HUDEP-2 (cell line): ENCODE measurements at regions not wholly inside any gene's neighbourhood (a gene's known extent, or its start where the extent isn't known, plus 50 kb on each side); places are given as distances from the start of the nearest gene placed in this dataset.

Source experiments
- DNase-seq, 76 experiments: peaks; one replicate each; lab custom pipeline; 2025; ENCODE audit not compliant: unreplicated experiment in 76 of 76; lab: John Stamatoyannopoulos, UW

DNA sequence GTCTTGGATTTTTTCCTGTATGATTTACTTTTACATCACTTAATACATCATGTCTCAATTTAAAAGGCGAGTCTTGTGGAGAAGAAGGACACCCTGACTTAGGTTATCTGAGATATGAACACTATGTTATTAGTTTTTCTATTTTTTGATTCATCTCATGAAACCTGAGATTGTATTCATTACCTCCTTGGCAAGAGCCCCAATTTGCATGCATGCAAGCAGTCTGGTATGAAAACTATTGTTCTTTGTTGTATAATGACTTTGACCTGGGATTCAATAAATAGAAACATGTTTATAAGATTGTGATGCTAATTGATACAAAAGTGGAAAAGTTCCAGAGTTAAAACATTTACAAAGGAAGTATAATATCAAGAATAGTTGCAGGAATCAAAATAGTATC is 576.1 kb downstream of the NOVA1 start:
- no peak for DNase-seq

DNA sequence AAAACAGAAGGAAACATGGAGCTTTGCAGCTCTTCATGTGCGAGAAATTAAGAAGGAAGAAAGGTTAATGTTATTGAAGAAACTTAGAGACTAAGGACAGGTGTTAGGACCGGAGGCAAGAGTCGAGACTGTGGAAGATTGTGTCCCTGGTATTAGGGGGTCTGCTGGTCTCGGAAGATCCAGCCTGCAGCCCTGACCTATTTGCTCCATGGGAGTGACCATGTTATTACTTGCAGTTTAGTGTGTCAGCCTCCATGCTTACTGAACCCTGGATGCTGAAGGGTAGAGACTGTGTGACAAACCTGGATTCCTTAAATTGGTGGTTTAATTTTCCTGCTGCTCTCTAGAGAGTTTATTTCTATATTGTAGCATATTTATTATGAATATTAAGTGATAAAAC is 580.6 kb downstream of the NOVA1 start:
- DNase-seq, result no peak

DNA sequence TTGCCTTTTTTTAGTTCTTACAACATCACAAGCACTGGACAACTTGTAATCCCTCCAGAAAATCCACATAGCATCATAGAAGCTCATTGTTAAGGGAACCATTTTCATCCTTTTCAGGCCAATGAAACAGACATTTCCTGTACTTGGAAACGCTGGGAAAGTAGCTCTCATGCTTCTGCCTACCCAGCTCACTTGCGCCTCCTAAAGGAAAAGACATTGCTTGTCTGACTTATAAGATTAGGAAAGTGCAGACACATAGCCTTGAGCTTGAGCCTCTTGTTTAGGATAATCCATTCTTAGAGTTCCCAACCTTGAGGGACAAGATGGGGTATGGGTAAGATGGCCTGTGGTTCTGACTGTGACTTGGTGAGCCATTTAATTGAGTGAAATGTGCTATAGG is 589.5 kb downstream of the NOVA1 start:
- no peak for DNase-seq

DNA sequence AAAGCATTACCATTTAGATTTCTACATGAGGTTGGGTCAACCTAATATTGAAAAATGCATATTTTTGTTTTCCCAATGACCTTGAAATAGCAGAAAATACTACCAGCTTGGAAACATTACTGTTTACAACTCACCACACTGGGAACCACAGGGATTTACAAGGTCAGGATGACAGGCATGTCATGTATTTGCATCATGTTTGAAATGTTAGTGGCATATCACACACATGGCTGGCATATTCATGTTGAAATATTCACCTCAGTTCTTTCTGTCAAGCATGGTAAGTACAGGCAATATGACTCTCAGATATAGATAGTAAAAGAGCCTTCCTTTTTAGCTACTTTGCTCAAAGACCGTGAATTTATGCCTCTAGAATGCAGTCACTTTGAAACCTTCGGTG is 593.5 kb downstream of the NOVA1 start:
- no peak for DNase-seq

DNA sequence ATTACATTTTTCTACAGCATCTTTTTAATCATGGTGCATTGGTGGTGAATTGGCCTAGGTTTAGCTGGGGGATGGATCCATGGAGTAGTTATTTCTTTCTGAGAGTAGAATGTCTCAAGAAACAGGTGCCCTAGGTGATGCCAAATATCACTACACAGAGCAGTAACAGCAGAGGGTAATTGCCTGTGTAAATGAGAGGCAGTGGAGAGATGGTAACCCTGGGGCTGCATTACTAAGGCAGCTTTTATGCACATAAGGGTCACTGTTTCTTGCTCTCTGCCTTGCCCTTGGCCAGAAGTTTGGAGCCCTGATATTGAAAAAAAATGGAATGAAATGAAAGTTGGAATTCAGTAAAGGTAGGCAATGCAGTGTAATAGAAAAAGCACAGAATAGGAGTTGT is 604.0 kb downstream of the NOVA1 start:
- DNase-seq, result no peak

DNA sequence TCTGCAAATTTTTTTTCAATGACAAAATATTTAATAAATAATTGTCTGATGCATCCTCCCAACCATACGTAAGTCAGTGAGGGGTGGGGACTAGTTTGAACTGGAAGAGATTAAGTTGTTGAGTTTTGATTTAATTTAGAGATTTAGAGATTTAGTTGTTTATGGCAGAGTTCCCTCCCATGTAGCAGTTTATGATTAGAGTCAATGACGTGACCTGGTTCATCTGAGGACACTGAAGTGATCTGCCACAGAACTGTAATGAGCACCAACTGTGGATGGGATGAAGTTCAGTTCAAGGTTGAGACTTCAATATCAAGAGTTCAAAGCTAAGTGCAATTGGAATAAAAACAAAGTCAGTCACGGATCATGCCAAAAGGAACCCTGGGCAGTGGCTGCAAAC is 609.3 kb downstream of the NOVA1 start:
- DNase-seq, result no peak

DNA sequence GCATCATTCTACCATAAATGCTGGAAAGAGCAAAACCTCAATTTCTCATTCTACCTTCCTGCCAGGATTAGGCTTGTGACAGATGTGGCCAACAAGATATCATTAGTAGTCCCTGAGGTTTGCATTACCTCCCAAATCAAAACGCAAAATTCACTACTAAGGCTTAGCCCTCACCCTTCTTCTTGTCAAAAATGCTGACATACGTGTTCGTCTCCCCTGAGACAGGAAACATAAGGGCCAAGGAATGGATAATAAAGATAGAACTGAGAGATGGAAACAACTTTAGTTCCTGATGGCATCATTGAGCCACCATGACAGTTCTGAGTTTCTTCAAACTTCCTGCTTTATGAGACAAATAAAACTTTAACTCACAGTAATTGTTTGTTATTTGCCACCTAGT is 642.1 kb downstream of the NOVA1 start:
- DNase-seq, result no peak

DNA sequence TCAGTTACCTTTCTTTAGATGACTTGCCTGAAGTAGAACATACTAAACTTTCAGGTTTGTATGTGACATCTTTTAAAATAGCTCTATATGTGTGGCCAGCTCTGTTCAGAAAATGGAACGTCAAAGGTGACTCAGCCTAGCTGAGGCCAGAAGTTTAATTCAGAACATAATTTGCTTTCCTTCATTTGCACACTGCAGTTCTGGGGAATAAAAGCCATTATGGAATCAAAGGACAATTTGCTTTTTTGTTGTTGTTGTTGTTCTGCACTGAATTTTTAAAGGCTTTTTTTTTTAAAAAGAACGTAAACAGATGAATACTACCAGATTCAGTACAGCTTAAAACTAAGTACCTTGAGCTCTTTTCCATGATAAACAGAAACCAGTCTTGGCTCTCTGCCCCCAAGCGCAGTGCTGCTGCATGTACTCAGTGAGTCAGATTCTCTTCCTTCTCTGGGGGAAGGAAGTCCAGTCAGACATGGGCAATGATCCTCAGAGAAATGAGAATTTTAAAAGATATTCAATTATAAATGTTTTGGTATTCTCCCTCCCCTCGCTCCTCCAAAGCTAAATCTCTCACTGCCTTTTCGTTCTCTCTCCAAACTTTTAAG is 644.2 kb downstream of the NOVA1 start:
- DNase-seq, result no peak

DNA sequence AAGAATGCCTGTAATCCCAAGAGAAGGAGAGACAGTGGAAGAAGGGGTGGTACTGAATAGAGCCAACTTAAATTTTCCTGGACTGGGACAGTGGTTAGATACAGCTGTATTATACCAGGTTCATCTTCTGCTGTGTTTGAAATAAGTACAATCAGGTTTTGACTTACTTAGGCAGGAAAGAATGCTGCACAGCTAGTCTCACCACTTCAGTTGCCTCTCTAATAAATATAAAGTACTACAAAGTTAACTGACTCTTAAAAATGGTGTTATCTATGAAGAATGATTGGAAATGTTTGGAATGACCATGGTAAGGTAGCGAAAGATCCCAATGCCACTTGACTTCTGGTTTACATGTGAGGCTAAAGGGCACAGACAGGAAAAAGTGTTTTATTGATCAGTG is 652.1 kb downstream of the NOVA1 start:
- DNase-seq, result no peak

DNA sequence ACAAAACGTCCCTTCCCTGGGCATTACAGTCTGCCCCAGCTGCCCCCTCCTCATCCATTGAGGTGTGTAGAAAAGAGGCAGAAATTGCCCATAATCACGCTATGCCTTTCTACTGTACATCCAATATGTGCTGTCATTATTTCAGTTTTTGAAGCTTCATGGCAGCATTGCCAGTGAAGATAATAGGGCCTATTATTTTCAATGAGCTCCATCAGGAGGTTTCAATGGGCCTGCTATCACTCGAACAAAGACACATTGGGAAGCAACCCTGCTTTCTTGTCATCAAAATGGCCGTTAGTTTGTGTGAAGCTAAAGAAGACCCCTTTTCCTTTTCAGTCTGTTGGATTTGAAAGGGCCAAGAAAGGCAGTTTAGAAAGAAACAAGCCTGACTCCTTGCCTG is 653.8 kb downstream of the NOVA1 start:
- no peak for DNase-seq

DNA sequence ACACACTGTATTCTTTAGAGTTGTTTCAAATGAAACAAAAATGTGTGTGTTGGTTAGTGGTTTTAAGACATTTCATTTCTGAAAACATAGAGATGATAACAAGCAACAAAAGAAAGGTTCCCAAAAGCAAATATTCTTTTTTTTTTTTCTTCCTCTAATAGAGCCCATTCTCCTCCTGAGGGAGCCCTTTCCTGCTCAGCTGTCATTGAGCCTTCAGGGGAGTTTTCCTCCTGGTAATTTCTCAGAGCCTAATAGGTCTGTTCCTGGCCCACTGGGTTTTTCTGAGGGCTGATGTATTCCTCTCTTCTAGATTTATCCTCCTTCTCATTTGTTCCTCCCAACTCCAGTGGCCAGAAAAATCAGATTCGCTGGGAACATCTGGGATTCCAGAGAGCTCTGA is 654.5 kb downstream of the NOVA1 start:
- no peak for DNase-seq

DNA sequence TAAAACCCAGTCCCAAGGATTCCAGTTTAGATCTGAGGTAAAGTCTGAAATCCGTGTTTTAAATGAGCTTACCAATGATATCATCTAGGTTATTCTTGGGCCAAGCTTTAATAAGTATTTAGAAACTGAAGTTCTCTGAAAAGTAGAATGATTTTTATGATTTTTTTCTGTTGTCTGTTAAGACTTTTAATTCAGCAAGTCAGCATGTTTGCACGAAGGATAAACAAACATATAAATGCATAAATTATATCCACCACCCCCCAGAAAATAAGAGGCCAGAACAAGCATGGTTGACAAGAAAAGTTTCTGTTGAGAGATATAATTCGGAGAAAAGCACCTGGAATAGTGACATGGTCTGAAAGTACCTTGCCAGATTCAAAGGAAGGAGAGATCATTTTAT is 655.7 kb downstream of the NOVA1 start:
- DNase-seq, result no peak

DNA sequence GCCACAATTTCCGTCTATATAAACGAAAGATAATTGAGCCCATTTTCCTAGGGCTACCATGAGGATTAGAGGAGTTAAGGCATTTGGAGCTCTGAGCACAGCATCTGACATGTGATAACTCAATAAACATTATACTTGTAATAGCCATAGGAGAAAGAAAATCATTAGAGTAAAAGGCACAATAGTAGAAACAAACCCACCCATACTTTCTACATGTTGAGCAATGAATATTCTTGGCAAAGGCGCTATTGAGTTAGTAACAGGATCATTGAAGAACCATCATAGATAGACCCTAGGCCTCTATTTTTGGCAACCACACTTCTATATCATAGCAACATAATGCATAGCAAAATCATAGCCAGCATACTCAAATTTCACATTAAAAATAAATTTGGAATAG is 664.1 kb downstream of the NOVA1 start:
- DNase-seq, result no peak

DNA sequence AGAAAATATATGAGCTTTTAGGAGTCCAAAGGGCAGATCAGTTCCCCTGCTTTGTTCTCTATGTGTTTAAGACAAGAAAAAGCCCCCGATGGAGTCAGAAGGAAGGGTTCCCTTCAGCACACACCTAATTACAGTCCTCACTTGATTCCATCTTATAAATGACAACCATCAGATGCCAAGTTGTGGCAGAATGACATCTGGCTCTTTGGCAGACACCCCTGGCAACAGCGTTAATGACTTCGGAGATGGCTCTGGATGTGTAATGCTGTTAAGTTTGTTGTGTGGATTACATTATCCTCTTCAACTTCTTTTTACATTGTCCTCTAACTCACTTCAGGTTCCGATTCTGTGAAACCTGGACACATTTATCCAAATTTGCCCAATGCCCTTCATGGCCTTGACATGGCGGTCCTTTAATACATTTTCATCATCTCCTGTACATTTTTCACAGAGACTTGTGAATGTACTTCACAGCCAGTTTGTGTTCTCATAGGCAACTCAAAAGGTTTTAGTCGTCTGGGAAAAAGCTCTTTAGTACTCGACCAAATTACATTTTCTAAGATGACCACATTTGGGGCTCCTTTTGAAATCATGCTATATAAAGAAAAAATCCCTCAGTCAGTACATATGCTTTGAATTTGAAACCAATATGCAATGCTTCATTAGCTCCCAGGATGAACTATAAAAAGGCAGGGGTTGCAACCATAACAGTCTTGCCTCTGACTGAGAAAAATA is 667.8 kb downstream of the NOVA1 start:
- DNase-seq, result no peak

DNA sequence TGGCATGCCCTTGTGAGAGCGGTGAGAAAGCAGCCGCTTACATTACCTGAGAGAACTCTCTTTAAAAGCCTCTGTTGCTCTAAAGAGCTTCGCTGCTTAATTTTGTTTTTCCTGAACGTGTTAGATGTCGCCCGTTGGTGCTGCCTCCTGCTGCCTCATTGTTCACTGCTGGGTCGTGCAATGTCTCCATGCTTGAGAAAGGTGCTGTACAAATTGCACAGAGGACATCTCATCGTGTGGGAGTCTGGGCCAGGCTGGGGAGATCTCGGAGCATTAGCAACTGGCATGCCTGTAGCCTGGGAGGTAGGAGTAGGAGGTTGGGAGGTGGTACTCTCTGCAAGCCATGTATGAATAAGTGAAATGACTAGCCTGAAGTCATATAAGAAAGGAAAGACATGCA is 686.0 kb downstream of the NOVA1 start:
- no peak for DNase-seq

DNA sequence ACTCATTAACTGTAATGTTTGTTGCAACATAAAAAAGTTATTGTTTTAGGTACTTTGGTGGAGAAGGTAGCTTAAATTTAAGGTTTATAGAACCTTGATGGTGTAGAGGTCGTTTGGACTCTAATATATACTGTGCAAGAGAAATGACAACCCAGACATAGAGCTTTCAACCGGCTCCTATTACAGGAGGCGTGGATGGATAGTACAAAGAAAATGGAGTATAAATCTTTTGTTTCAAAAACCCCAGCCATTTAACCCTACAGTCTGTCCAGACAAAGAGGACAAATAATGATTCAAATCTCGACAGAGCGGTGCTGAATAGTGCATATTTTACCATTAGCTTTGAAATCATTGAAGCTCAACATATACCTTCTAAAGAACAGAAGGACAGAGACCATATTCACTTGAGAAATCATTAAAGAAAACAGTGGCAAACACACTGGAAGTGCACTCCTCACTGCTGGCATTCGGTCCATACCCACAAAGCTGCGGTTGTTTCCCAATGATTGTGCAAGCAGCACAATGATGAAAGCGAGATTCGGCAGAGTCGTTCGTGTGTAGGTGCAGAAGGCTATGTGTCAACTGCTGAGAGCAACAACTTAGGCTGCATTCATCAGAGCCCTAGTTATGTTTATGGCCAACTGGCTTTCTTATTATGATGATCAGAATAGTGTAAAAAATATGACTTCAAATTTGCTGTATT is 688.6 kb downstream of the NOVA1 start:
- no peak for DNase-seq

DNA sequence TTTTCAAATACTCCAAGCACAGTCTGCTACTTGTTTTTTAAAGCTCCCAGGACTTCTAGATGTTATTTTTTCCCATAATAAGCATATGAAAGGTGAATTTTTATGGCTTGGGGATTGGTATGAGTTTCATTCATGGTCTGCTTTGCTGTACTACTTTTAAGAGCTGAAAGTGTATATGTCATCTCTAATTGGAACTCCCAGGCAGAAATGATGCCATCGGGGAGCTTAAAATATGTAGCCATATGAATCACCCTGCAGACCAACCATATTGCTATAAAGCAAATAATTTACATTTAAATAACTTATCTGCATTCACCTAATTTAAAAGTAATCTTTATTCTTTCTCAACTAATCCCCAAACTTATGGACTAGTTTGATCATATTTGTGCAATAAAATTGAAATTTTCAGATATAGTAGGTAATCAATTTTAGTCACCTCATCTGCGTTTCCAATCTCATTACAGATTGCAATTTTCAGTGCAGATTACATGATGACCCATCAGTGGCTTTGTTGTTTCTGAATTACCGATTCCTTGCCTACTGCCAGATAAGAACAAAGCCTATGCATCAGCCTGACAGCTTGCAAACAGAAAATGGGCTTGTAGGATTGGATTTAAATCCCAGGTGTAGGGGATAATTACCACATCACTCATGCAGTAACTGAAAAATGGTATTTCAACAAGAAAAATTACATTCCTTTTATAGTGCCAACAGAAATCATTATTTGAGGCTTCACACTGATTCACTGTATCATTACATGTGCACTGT is 689.4 kb downstream of the NOVA1 start:
- no peak for DNase-seq

DNA sequence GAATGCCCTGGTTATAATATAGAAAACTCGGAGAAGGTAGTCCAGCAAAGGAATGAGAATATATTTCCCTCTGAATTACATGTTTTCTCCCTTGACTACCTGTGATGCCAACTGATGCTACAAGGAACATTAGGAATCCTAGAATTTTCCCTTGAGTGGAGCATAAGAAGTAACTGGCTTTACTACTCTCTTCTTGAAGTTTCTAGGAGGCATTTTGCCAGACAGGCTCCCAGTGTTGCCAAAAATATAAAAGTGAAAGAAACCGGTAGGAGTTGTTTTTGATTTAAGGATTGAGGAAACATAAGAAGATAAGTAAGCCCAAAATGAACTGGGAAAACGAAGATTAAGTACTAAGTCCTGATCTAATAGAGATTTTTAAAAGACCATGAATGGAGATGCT is 693.4 kb downstream of the NOVA1 start:
- no peak for DNase-seq

DNA sequence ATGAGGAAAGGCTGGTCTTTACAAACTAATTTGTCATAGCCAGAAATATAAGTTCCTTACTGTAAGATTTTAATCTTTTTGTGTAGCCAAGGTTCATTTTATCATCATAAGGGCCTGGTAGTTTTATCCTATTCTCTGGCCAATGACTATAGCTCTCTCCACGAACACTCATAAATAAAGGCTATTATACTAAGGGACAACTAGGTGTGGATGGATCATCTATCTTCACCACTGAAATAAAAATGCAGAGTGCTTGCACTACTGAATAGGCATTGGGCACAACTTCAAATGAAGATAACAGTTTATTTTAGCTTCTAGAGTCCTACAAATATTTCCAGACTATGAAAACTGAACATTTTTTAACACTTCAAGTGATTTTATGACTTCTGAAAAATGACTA is 698.6 kb downstream of the NOVA1 start:
- no peak for DNase-seq

DNA sequence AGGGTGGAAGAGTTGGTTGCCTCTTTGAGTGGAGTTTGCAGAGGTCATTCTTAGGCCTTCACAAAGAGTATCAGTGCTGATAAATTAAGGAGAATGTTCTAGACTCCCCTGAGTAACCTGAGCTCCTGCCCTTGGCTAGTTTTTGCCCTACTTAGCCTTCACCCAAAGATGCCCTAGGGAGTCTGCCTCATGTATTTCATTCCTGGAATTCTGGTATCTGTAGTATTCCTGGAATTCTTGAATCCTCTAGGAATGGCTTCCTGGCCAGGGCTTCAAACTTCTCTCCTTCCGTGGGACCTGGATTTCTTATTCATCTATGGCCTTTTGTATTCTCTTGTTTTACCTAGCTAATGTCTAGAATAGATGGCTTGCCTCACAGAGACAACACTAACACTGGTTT is 701.1 kb downstream of the NOVA1 start:
- DNase-seq, result no peak

DNA sequence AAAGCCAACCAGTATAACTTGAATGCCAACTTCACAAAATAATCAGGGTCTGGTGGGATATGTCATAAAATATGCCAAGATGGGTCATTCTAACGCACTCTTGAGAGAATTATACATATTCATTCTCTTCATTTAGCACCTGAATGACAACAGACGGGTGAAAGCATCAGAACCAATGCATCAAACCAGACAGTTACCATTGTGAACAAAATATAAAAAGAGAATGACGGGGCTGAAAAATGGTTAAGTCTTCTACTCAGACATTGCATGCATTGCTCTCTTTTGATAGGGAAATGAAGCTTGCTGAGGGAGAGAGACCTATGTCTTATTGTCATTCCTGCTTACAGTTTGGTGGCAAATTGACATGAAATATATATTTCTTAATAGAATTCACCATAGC is 702.1 kb downstream of the NOVA1 start:
- no peak for DNase-seq
